ENCODE measurements at regions not wholly inside any gene's neighbourhood (a gene's known extent, or its start where the extent isn't known, plus 50 kb on each side); places are given as distances from the start of the nearest gene placed in this dataset.

DNA sequence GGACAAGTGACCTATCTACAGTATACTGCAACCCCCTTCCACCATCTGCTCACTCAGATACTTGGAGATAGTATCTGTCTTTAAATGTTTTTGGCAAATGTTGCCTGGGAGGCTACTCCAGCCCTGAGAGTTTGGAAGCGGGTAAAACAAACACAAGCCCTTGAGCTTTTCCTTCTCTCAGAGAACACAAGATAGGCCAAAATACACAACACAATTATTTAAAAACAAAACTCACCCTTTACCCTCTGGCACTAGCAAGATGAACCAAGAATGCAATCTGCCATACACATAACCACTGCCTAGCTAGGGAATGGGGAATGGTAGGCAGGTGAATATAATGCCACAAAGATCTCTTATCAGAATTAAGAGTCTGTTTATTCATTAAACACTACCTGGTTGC, 324.7 kb upstream of the FAM47C start:
- no peaks in the 10 kb centered on the region for H3K27me3 ChIP-seq (ENCODE audit: control insufficient read depth, insufficient read depth, low read length)
- no peaks in the 10 kb centered on the region for H3K36me3 ChIP-seq (ENCODE audit: control insufficient read depth, insufficient read depth, low read length)
- no peaks in the 10 kb centered on the region for H3K4me1 ChIP-seq (ENCODE audit: control insufficient read depth, insufficient read depth, low read length)
- no peak overlapping the region for H3K4me3 ChIP-seq (ENCODE audit: low read depth, low read length)
- no peaks in the 10 kb centered on the region for H3K9me3 ChIP-seq (ENCODE audit: control insufficient read depth, insufficient read depth, low read length)
- H3K9ac ChIP-seq (ENCODE audit: low read depth, low read length), result no peak overlapping the region

DNA sequence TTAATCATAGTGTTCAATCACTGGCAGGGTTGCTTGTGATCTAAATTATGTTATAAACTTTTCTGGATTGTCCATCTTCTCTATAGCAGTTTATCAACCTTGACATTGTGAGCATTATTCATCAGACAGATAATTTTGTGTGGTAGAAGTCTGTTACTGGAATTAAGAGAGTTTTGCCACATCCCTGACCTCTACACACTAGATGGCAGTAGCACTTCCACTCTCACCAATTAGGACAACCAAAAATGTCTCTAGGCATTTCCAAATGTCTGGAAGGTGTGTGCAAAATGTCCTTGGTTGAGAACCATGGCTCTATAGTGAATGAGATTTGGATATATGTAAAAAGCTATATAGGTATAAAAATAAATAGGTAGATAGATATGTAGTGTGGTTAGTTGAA, 324.1 kb upstream of the FAM47C start:
- Histone ChIP-seq H3K36me3 (ENCODE audit: control insufficient read depth, insufficient read depth, low read length) (no peaks in the 10 kb centered on the region), H3K9ac (ENCODE audit: low read depth, low read length) (no peak overlapping the region), H3K4me3 (ENCODE audit: low read depth, low read length) (no peak overlapping the region), H3K27me3 (ENCODE audit: control insufficient read depth, insufficient read depth, low read length) (no peaks in the 10 kb centered on the region), H3K9me3 (ENCODE audit: control insufficient read depth, insufficient read depth, low read length) (no peaks in the 10 kb centered on the region), H3K4me1 (ENCODE audit: control insufficient read depth, insufficient read depth, low read length) (no peaks in the 10 kb centered on the region)

DNA sequence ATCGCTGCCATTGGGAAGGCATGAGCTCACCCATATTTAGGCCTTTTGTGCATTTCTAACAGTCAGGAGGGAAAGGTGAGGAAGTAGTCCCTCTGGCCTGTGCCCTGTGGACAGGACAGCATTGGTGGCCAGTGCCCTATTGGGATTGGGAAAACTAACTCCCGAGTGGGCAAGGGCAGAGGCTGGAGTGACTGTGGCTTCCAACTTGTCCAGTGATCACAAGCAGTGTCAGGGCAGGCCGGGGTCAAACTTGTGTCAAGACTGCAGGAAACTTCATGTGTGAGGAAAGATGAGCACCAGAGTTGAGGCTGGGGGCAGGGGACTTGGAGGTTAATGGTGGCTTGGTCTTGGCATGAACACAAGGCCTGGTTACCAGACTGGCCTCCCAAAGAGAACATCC, 286.2 kb upstream of the FAM47C start:
- Histone ChIP-seq H3K27me3 (ENCODE audit: control insufficient read depth, insufficient read depth, low read length) (no peaks in the 10 kb centered on the region), H3K4me3 (ENCODE audit: low read depth, low read length) (no peak overlapping the region), H3K4me1 (ENCODE audit: control insufficient read depth, insufficient read depth, low read length) (no peaks in the 10 kb centered on the region), H3K9me3 (ENCODE audit: control insufficient read depth, insufficient read depth, low read length) (no peaks in the 10 kb centered on the region), H3K36me3 (ENCODE audit: control insufficient read depth, insufficient read depth, low read length) (no peaks in the 10 kb centered on the region), H3K9ac (ENCODE audit: low read depth, low read length) (no peak overlapping the region)

DNA sequence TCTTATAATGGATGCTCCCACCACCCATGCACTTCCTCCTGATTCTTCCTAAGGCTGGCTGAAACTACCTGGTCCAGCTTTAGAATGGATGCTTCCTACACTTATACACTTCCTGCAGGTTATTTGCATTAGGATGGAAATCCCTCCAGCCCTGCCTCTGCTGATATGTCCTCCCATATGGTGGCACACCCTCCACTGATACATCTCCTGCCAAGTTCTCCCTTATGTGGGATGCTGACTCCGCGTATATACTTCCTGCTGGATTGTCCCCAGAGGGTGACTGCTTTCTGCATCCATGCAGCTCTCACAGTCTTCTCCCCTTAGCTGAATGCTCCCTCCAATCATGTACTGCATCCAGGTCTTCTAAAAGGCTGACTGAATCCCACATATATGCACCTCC, 254.6 kb upstream of the FAM47C start:
- H3K36me3 ChIP-seq (ENCODE audit: control insufficient read depth, insufficient read depth, low read length), result no peaks in the 10 kb centered on the region
- H3K27me3 ChIP-seq (ENCODE audit: control insufficient read depth, insufficient read depth, low read length), result peaks cover 7% of the 10 kb centered on the region
- no peak overlapping the region for H3K9ac ChIP-seq (ENCODE audit: low read depth, low read length)
- H3K9me3 ChIP-seq (ENCODE audit: control insufficient read depth, insufficient read depth, low read length), result no peaks in the 10 kb centered on the region
- H3K4me3 ChIP-seq (ENCODE audit: low read depth, low read length), result no peak overlapping the region
- H3K4me1 ChIP-seq (ENCODE audit: control insufficient read depth, insufficient read depth, low read length), result no peaks in the 10 kb centered on the region

DNA sequence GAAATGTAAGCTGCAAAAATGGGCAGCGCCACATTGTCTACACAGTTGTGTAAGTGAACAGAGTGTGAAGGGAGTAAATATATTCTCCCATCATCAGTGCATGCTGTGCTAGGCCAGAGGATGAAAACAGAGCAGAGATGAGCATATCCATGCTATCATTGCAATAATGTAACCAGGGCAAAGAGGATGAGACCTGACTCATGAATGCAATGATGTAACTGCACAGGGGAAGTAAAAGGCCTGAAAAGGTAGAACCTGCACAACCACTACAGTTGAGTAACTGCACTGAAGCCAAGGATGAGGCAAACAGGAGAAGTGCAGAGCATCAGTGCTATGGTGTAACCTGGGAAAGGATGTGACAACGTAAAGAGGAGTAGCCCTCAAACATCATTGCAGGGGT, 220.4 kb upstream of the FAM47C start:
- Histone ChIP-seq H3K4me3 (ENCODE audit: low read depth, low read length) (no peak overlapping the region), H3K9me3 (ENCODE audit: control insufficient read depth, insufficient read depth, low read length) (no peaks in the 10 kb centered on the region), H3K36me3 (ENCODE audit: control insufficient read depth, insufficient read depth, low read length) (no peaks in the 10 kb centered on the region), H3K4me1 (ENCODE audit: control insufficient read depth, insufficient read depth, low read length) (peaks cover 4% of the 10 kb centered on the region), H3K27me3 (ENCODE audit: control insufficient read depth, insufficient read depth, low read length) (no peaks in the 10 kb centered on the region), H3K9ac (ENCODE audit: low read depth, low read length) (no peak overlapping the region)

DNA sequence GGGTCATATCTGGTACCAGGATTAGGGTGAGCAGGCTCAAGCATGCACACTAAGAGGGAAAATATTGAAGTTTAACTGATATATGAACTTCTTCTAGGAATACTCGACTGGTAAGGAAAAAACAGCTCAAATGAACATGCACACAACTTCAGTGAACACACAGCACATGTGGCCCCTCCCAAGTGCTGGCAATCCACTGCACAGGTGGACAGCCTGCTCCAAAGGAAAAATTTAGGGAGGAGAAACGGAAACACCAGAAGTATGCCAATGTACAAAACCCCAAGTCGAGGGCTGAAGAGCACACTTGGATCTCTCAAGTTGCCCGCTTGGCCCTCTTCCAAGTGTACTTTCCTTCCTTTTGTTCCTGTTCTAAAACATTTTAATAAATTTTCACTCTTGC, 205.0 kb upstream of the FAM47C start:
- peaks cover 9% of the 10 kb centered on the region for H3K4me1 ChIP-seq (ENCODE audit: control insufficient read depth, insufficient read depth, low read length)
- H3K9ac ChIP-seq (ENCODE audit: low read depth, low read length), result no peak overlapping the region
- H3K27me3 ChIP-seq (ENCODE audit: control insufficient read depth, insufficient read depth, low read length), result no peaks in the 10 kb centered on the region
- H3K4me3 ChIP-seq (ENCODE audit: low read depth, low read length), result no peak overlapping the region
- H3K9me3 ChIP-seq (ENCODE audit: control insufficient read depth, insufficient read depth, low read length), result no peaks in the 10 kb centered on the region
- no peaks in the 10 kb centered on the region for H3K36me3 ChIP-seq (ENCODE audit: control insufficient read depth, insufficient read depth, low read length)

DNA sequence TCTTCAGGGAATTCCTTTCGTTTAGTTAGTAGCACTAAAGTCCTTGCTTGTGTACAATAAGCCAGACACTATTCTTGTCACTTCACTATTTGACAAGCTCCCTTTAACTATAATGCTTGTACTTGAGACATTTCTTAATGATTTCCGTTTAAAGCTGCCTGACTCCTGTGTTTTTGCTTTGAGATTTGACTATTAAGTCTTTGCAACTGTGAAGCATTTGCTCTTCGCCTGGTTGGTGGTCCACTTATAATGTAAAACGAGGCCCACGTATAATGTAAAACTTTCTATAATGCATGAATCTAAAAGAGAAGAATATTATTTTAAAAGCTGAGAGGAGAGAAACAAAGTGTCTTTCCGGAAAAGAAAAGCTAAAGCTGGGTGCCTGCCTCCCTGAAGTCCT, 204.1 kb upstream of the FAM47C start:
- Histone ChIP-seq H3K9me3 (ENCODE audit: control insufficient read depth, insufficient read depth, low read length) (no peaks in the 10 kb centered on the region), H3K4me3 (ENCODE audit: low read depth, low read length) (no peak overlapping the region), H3K4me1 (ENCODE audit: control insufficient read depth, insufficient read depth, low read length) (peaks cover 9% of the 10 kb centered on the region), H3K9ac (ENCODE audit: low read depth, low read length) (no peak overlapping the region), H3K27me3 (ENCODE audit: control insufficient read depth, insufficient read depth, low read length) (no peaks in the 10 kb centered on the region), H3K36me3 (ENCODE audit: control insufficient read depth, insufficient read depth, low read length) (no peaks in the 10 kb centered on the region)

DNA sequence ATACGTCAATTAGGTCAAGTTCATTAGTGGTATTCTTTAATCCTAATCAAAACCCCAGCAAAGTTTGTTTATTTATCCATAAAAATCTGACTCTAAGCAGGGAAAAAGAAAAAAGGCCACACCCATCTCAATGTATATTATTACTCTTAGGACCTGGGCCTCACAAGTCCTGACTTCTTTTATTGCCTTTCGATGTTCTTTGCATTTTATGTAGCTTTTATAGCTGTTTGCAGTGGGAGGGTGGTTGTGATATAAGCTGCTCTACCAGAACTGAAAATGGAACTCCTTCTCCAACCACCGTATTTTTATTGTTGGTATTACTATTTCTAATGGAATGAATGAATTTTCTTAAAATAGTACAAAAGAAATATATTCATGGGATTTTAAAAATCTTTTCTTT, 163.3 kb upstream of the FAM47C start:
- Histone ChIP-seq H3K4me1 (ENCODE audit: control insufficient read depth, insufficient read depth, low read length) (no peaks in the 10 kb centered on the region), H3K9me3 (ENCODE audit: control insufficient read depth, insufficient read depth, low read length) (no peaks in the 10 kb centered on the region), H3K4me3 (ENCODE audit: low read depth, low read length) (no peak overlapping the region), H3K9ac (ENCODE audit: low read depth, low read length) (no peak overlapping the region), H3K27me3 (ENCODE audit: control insufficient read depth, insufficient read depth, low read length) (no peaks in the 10 kb centered on the region), H3K36me3 (ENCODE audit: control insufficient read depth, insufficient read depth, low read length) (no peaks in the 10 kb centered on the region)

DNA sequence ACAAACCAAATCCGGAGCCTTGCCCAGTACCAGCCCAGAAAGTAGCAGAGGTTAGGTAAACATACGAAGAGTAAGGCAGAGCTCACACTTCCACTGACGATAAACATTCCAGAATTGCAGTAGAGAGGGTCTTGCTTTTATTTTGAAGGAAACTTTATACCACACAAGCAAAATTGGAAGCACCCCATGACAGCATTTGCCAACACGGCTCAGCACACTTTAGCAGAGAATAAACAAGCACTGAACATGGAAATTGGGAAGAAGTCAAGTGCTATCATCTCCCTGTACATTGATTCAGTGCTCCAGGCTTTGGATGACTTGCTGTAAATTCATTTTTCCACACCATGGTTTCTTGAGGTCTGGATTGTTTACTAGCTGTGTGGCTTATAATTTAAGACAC, 160.7 kb upstream of the FAM47C start:
- Histone ChIP-seq H3K4me1 (ENCODE audit: control insufficient read depth, insufficient read depth, low read length) (no peaks in the 10 kb centered on the region), H3K4me3 (ENCODE audit: low read depth, low read length) (no peak overlapping the region), H3K36me3 (ENCODE audit: control insufficient read depth, insufficient read depth, low read length) (no peaks in the 10 kb centered on the region), H3K27me3 (ENCODE audit: control insufficient read depth, insufficient read depth, low read length) (no peaks in the 10 kb centered on the region), H3K9me3 (ENCODE audit: control insufficient read depth, insufficient read depth, low read length) (no peaks in the 10 kb centered on the region), H3K9ac (ENCODE audit: low read depth, low read length) (no peak overlapping the region)

DNA sequence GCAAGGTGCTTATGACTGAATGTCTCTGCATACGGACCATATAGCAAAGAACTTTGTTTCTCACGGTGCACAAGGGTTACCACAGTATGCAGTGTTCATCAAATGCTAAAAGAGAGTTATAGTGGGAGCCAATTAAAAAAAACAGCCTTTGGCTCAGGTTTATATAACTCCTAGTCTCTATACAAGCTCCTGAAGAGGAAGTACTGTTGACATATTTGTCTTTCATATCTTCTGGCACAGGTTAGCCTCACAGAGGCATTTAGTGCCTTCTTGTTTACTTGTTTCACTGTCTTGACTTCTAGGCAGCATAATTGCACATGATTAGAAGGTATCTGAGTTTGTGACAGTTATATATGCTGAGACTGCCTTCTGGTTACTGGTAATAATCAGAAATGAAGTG, 158.8 kb upstream of the FAM47C start:
- no peak overlapping the region for H3K9ac ChIP-seq (ENCODE audit: low read depth, low read length)
- H3K4me3 ChIP-seq (ENCODE audit: low read depth, low read length), result no peak overlapping the region
- H3K4me1 ChIP-seq (ENCODE audit: control insufficient read depth, insufficient read depth, low read length), result no peaks in the 10 kb centered on the region
- H3K36me3 ChIP-seq (ENCODE audit: control insufficient read depth, insufficient read depth, low read length), result no peaks in the 10 kb centered on the region
- no peaks in the 10 kb centered on the region for H3K27me3 ChIP-seq (ENCODE audit: control insufficient read depth, insufficient read depth, low read length)
- H3K9me3 ChIP-seq (ENCODE audit: control insufficient read depth, insufficient read depth, low read length), result no peaks in the 10 kb centered on the region

DNA sequence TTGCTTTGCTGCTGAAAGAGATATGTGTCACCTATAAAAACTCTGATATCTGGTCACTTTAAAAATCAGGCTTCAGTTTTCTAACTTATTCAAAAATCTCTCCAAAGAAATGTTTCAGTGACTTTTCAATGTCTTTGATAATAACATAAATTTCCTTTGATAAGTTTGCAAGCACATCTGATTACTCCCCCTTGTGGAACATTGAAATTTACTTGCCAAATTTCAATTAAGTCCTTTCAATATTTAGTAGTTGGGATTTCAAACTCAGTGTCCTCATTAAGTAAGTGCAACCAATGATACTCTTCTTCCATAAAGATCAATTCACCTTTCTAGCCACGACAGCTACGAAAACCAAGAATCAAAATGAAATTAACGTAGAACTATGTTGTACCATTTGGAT, 151.3 kb upstream of the FAM47C start:
- H3K27me3 ChIP-seq (ENCODE audit: control insufficient read depth, insufficient read depth, low read length), result no peaks in the 10 kb centered on the region
- H3K9me3 ChIP-seq (ENCODE audit: control insufficient read depth, insufficient read depth, low read length), result no peaks in the 10 kb centered on the region
- no peak overlapping the region for H3K4me3 ChIP-seq (ENCODE audit: low read depth, low read length)
- H3K4me1 ChIP-seq (ENCODE audit: control insufficient read depth, insufficient read depth, low read length), result peaks cover 3% of the 10 kb centered on the region
- H3K9ac ChIP-seq (ENCODE audit: low read depth, low read length), result no peak overlapping the region
- no peaks in the 10 kb centered on the region for H3K36me3 ChIP-seq (ENCODE audit: control insufficient read depth, insufficient read depth, low read length)

DNA sequence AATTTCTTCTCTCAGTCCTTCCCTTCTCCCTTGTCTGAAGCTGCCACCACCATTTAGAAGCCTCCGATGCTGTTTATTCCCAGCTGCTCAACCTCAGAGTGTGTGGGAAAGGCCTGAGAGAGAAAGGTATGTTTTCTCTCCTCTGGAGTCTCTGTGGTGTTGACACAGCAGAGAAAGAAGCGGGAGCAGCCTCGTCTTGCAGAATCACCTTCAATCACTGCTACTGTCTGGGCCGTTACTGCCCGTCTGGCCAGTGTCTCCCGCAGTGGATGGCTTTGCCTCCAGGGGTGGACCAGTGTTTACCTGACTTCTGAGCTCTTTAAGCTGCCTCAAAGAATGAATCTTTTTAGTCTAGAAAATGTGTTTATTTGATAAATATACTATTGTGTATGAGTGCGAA, 148.9 kb upstream of the FAM47C start:
- Histone ChIP-seq H3K9me3 (ENCODE audit: control insufficient read depth, insufficient read depth, low read length) (no peaks in the 10 kb centered on the region), H3K4me1 (ENCODE audit: control insufficient read depth, insufficient read depth, low read length) (peaks cover 3% of the 10 kb centered on the region), H3K9ac (ENCODE audit: low read depth, low read length) (no peak overlapping the region), H3K4me3 (ENCODE audit: low read depth, low read length) (no peak overlapping the region), H3K27me3 (ENCODE audit: control insufficient read depth, insufficient read depth, low read length) (no peaks in the 10 kb centered on the region), H3K36me3 (ENCODE audit: control insufficient read depth, insufficient read depth, low read length) (no peaks in the 10 kb centered on the region)

DNA sequence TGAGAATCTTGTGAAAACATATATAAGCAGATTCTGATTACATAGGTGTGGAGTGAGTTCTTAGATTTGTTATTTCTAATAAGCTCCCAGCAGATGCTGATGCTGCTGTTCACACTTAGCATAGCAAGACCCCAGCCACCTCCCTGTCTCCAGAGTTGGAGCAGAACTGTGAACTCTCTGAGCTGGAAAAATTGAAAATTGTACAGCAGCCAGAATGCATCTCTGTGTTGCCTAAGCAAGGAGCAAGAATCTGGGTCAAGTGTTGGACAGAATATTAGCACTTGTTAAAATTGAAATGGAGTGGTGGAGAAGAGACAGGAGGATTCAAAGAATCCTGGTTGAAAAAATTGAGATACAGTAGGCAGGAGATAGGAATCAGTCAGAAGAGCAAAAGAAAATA, 146.6 kb upstream of the FAM47C start:
- Histone ChIP-seq H3K27me3 (ENCODE audit: control insufficient read depth, insufficient read depth, low read length) (no peaks in the 10 kb centered on the region), H3K36me3 (ENCODE audit: control insufficient read depth, insufficient read depth, low read length) (no peaks in the 10 kb centered on the region), H3K4me1 (ENCODE audit: control insufficient read depth, insufficient read depth, low read length) (peaks cover 3% of the 10 kb centered on the region), H3K9me3 (ENCODE audit: control insufficient read depth, insufficient read depth, low read length) (no peaks in the 10 kb centered on the region), H3K9ac (ENCODE audit: low read depth, low read length) (no peak overlapping the region), H3K4me3 (ENCODE audit: low read depth, low read length) (no peak overlapping the region)

Data from iPS-15b (cell line).